ENCODE measurements at regions not wholly inside any gene's neighbourhood (a gene's known extent, or its start where the extent isn't known, plus 50 kb on each side); places are given as distances from the start of the nearest gene placed in this dataset.

DNA sequence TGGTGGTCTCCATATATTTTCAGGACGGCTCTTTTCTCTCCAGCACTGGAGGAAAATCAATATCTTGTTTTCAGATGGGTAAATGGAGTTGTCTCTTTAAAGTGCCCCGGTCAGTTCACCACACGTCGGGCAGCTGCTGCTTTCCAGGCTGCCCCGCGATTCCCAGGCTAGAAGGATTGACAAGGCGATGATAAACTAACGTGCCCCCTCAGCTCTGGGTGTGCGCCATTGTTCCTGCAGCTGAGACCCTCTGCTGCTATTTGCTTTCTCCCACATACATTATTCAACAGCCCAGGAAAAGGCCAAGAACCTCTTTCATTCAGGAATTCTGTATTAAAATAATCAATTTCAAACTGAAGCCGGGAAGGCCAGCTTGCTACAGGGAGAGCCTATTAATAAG, 254.5 kb downstream of the SOX3 start:
- Histone ChIP-seq H3K79me2 (ENCODE audit: control insufficient read depth, insufficient read depth, low read length) (no peaks in the 10 kb centered on the region), H3K27me3 (replicated peaks in 1 of 2; ENCODE audit: control insufficient read depth in 2 of 2, insufficient read depth in 2 of 2, low read length in 1 of 2) (no peaks in the 10 kb centered on the region), H3K4me2 (ENCODE audit: control insufficient read depth, insufficient read depth) (no peak overlapping the region), H3K9me3 (replicated peaks; ENCODE audit: control insufficient read depth, insufficient read depth, low read length) (no peaks in the 10 kb centered on the region), H3K4me3 (no peak overlapping the region), H4K20me1 (ENCODE audit: control insufficient read depth, insufficient read depth) (no peaks in the 10 kb centered on the region), H3K27ac (ENCODE audit: control insufficient read depth, insufficient read depth) (no peak overlapping the region), H3K4me1 (ENCODE audit: control insufficient read depth, insufficient read depth, low read length) (no peaks in the 10 kb centered on the region), H3K9ac (ENCODE audit: control insufficient read depth, insufficient read depth, low read length) (no peak overlapping the region), H3K36me3 (ENCODE audit: control insufficient read depth in 2 of 2, insufficient read depth in 2 of 2, low read length in 1 of 2) (no peaks in the 10 kb centered on the region), H2AFZ (ENCODE audit: control insufficient read depth, low read depth, low read length) (no peak overlapping the region)
- POLR2A ChIA-PET, result no interaction called here
- RAD21 ChIA-PET (ENCODE audit: unreplicated experiment), result no interaction called here
- no peak for FAIRE-seq
- 52% methylated on average over 10 of the region's 10 CpGs for WGBS (ENCODE audit: insufficient coverage, insufficient replicate concordance, low lambda C conversion rate, missing lambda C conversion rate)
- intact Hi-C loops (cut with micrococcal nuclease; ENCODE audit: unreplicated experiment), result no loop called here
- CTCF ChIA-PET, result no interaction called here
- no TSS peak for BruUV-seq (replicated peaks)
- in situ Hi-C loops (cut with MboI), result no loop called here
- no peak for TF ChIP-seq HDGF (IDR thresholded peaks at IDR 0.05)
- no peak for ATAC-seq
- SMC1A ChIA-PET (ENCODE audit: uncharacterized antibody, unreplicated experiment), result no interaction called here
- no peak for DNase-seq (ENCODE audit: low read depth, low spot score)

GRCh38 chrX:140249088-140249487, 255.8 kb downstream of the SOX3 start:
- Histone ChIP-seq H3K9ac (ENCODE audit: control insufficient read depth, insufficient read depth, low read length) (no peak overlapping the region), H3K4me3 (no peak overlapping the region), H3K27me3 (replicated peaks in 1 of 2; ENCODE audit: control insufficient read depth in 2 of 2, insufficient read depth in 2 of 2, low read length in 1 of 2) (no peaks in the 10 kb centered on the region), H2AFZ (ENCODE audit: control insufficient read depth, low read depth, low read length) (no peak overlapping the region), H3K4me1 (ENCODE audit: control insufficient read depth, insufficient read depth, low read length) (no peaks in the 10 kb centered on the region), H3K9me3 (replicated peaks; ENCODE audit: control insufficient read depth, insufficient read depth, low read length) (no peaks in the 10 kb centered on the region), H3K36me3 (ENCODE audit: control insufficient read depth in 2 of 2, insufficient read depth in 2 of 2, low read length in 1 of 2) (no peaks in the 10 kb centered on the region), H3K27ac (ENCODE audit: control insufficient read depth, insufficient read depth) (no peak overlapping the region), H3K79me2 (ENCODE audit: control insufficient read depth, insufficient read depth, low read length) (no peaks in the 10 kb centered on the region), H3K4me2 (ENCODE audit: control insufficient read depth, insufficient read depth) (no peak overlapping the region), H4K20me1 (ENCODE audit: control insufficient read depth, insufficient read depth) (no peaks in the 10 kb centered on the region)
- RAD21 ChIA-PET (ENCODE audit: unreplicated experiment), result no interaction called here
- CTCF ChIA-PET, result no interaction called here
- intact Hi-C loops (cut with micrococcal nuclease; ENCODE audit: unreplicated experiment) (no loop called here), in situ Hi-C loops (cut with MboI) (no loop called here)
- DNase-seq (ENCODE audit: low read depth, low spot score), result no peak
- FAIRE-seq, result no peak
- WGBS (ENCODE audit: insufficient coverage, insufficient replicate concordance, low lambda C conversion rate, missing lambda C conversion rate), result 21% methylated on average over 8 of the region's 8 CpGs
- POLR2A ChIA-PET, result no interaction called here
- no peak for ATAC-seq
- BruUV-seq (replicated peaks), result no TSS peak
- TF ChIP-seq TARDBP (IDR thresholded peaks at IDR 0.05; ENCODE audit: borderline replicate concordance) (no peak), CREB1 (IDR thresholded peaks at IDR 0.05; ENCODE audit: low read depth) (no peak), CREM (IDR thresholded peaks at IDR 0.05; ENCODE audit: low read depth) (no peak), TCF3 (IDR thresholded peaks at IDR 0.05; ENCODE audit: borderline replicate concordance, insufficient read depth, low read depth, low read length) (no peak), SMAD5 (IDR thresholded peaks at IDR 0.05; ENCODE audit: low read depth) (no peak), ZBED1 (IDR thresholded peaks at IDR 0.05; ENCODE audit: borderline replicate concordance) (no peak)
- TF ChIP-seq, protein P1, sequence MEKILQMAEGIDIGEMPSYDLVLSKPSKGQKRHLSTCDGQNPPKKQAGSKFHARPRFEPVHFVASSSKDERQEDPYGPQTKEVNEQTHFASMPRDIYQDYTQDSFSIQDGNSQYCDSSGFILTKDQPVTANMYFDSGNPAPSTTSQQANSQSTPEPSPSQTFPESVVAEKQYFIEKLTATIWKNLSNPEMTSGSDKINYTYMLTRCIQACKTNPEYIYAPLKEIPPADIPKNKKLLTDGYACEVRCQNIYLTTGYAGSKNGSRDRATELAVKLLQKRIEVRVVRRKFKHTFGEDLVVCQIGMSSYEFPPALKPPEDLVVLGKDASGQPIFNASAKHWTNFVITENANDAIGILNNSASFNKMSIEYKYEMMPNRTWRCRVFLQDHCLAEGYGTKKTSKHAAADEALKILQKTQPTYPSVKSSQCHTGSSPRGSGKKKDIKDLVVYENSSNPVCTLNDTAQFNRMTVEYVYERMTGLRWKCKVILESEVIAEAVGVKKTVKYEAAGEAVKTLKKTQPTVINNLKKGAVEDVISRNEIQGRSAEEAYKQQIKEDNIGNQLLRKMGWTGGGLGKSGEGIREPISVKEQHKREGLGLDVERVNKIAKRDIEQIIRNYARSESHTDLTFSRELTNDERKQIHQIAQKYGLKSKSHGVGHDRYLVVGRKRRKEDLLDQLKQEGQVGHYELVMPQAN (conservative IDR thresholded peaks at IDR 0.05), result no peak
- TF ChIP-seq, protein P2, sequence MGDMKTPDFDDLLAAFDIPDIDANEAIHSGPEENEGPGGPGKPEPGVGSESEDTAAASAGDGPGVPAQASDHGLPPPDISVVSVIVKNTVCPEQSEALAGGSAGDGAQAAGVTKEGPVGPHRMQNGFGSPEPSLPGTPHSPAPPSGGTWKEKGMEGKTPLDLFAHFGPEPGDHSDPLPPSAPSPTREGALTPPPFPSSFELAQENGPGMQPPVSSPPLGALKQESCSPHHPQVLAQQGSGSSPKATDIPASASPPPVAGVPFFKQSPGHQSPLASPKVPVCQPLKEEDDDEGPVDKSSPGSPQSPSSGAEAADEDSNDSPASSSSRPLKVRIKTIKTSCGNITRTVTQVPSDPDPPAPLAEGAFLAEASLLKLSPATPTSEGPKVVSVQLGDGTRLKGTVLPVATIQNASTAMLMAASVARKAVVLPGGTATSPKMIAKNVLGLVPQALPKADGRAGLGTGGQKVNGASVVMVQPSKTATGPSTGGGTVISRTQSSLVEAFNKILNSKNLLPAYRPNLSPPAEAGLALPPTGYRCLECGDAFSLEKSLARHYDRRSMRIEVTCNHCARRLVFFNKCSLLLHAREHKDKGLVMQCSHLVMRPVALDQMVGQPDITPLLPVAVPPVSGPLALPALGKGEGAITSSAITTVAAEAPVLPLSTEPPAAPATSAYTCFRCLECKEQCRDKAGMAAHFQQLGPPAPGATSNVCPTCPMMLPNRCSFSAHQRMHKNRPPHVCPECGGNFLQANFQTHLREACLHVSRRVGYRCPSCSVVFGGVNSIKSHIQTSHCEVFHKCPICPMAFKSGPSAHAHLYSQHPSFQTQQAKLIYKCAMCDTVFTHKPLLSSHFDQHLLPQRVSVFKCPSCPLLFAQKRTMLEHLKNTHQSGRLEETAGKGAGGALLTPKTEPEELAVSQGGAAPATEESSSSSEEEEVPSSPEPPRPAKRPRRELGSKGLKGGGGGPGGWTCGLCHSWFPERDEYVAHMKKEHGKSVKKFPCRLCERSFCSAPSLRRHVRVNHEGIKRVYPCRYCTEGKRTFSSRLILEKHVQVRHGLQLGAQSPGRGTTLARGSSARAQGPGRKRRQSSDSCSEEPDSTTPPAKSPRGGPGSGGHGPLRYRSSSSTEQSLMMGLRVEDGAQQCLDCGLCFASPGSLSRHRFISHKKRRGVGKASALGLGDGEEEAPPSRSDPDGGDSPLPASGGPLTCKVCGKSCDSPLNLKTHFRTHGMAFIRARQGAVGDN (IDR thresholded peaks at IDR 0.05), result no peak
- SMC1A ChIA-PET (ENCODE audit: uncharacterized antibody, unreplicated experiment), result no interaction called here
